WTC11 (cell line): ENCODE measurements at regions not wholly inside any gene's neighbourhood (a gene's known extent, or its start where the extent isn't known, plus 50 kb on each side); places are given as distances from the start of the nearest gene placed in this dataset.

ENCODE experiments used
- ATAC-seq: fragments of 200-7000 bp; cut with Tn5 transposase; 2 replicates; pipeline ENCODE4 v1.10.0; 2021; ENCODE audit warnings: mild to moderate bottlenecking, moderate library complexity
- CTCF ChIA-PET: fragments of 300-600 bp; sonication (Branson Sonifier 250); formaldehyde crosslinking; loops from one replicate; lab custom pipeline; 2021; ENCODE audit warnings: antibody characterized with exemption; lab: Charles Lee
- POLR2A ChIA-PET: fragments of 350-600 bp; sonication (Branson Sonifier 250); formaldehyde crosslinking; loops from one replicate; lab custom pipeline; 2021; ENCODE audit warnings: antibody characterized with exemption; lab: Charles Lee
- DNase-seq: peaks from one replicate; pipeline ENCODE4 v3.0.0; 2021; ENCODE audit warnings: low spot score
- H3K27ac Mint-ChIP-seq: 2 replicates; pipeline ENCODE4 v1.8.0; 2021; ENCODE audit warnings: mixed read lengths
- H3K27me3 Mint-ChIP-seq: 2 replicates; pipeline ENCODE4 v1.8.0; 2021; ENCODE audit warnings: low read depth, mild to moderate bottlenecking, moderate library complexity, mixed read lengths
- H3K36me3 Mint-ChIP-seq: 2 replicates; pipeline ENCODE4 v1.8.0; 2021; ENCODE audit warnings: mixed read lengths
- H3K4me1 Mint-ChIP-seq: 2 replicates; pipeline ENCODE4 v1.8.0; 2022; ENCODE audit warnings: mixed read lengths
- H3K4me3 Mint-ChIP-seq: 2 replicates; pipeline ENCODE4 v1.8.0; 2021; ENCODE audit warnings: mild to moderate bottlenecking, moderate library complexity, mixed read lengths
- H3K9me3 Mint-ChIP-seq: 2 replicates; pipeline ENCODE4 v1.8.0; 2021; ENCODE audit warnings: mixed read lengths
- ESRRA ChIP-seq: sonication (generic); formaldehyde crosslinking; IDR thresholded peaks from 2 replicates; pipeline ENCODE4 v1.8.1; 2022; ENCODE audit warnings: mild to moderate bottlenecking, missing genetic modification reagents, borderline replicate concordance
- IRF2 ChIP-seq: sonication (generic); formaldehyde crosslinking; IDR thresholded peaks from 2 replicates; pipeline ENCODE4 v1.8.0; 2022; ENCODE audit warnings: low read depth, missing genetic modification reagents, borderline replicate concordance
- JAZF1 ChIP-seq: fragments of 250-450 bp; sonication (Bioruptor Pico); IDR thresholded peaks from 2 replicates; pipeline ENCODE4 v1.9.0; 2021; ENCODE audit warnings: moderate library complexity, mild to moderate bottlenecking, inconsistent platforms
- NFATC4 ChIP-seq: fragments of 250-450 bp; sonication (Bioruptor Pico); IDR thresholded peaks from 2 replicates; pipeline ENCODE4 v1.9.0; 2021; ENCODE audit warnings: mild to moderate bottlenecking
- NR2C2 ChIP-seq: sonication (generic); formaldehyde crosslinking; IDR thresholded peaks from 2 replicates; pipeline ENCODE4 v1.8.0; 2022; ENCODE audit warnings: mild to moderate bottlenecking, missing genetic modification reagents
- NR3C1 ChIP-seq: sonication (generic); formaldehyde crosslinking; conservative IDR thresholded peaks from 2 replicates; pipeline ENCODE4 v1.8.1; 2023; ENCODE audit warnings: low read depth, mild to moderate bottlenecking, missing genetic modification reagents
- TP53 ChIP-seq: sonication (generic); formaldehyde crosslinking; IDR thresholded peaks from 2 replicates; pipeline ENCODE4 v1.8.1; 2023; ENCODE audit warnings: mild to moderate bottlenecking, missing genetic modification reagents
- ZNF263 ChIP-seq: sonication (generic); formaldehyde crosslinking; IDR thresholded peaks from 2 replicates; pipeline ENCODE4 v1.8.1; 2022; ENCODE audit warnings: low read depth, mild to moderate bottlenecking, moderate library complexity, missing genetic modification reagents
- ZNF396 ChIP-seq: fragments of 250-450 bp; sonication (Bioruptor Pico); IDR thresholded peaks from 2 replicates; pipeline ENCODE4 v1.8.0; 2021; ENCODE audit warnings: mild to moderate bottlenecking, moderate library complexity, borderline replicate concordance
- TF ChIP-seq, protein P1 (sequence below): sonication (generic); formaldehyde crosslinking; IDR thresholded peaks from 2 replicates; pipeline ENCODE4 v1.8.1; 2023; ENCODE audit warnings: mild to moderate bottlenecking, missing genetic modification reagents, moderate library complexity
- TF ChIP-seq, protein P2 (sequence below): sonication (generic); formaldehyde crosslinking; IDR thresholded peaks from 2 replicates; pipeline ENCODE4 v1.8.0; 2022; ENCODE audit warnings: missing genetic modification reagents
- TF ChIP-seq, protein P3 (sequence below): sonication (generic); formaldehyde crosslinking; IDR thresholded peaks from 2 replicates; pipeline ENCODE4 v1.8.0; 2023; ENCODE audit warnings: mild to moderate bottlenecking, missing genetic modification reagents
- TF ChIP-seq, protein P4 (sequence below): sonication (generic); formaldehyde crosslinking; IDR thresholded peaks from 2 replicates; pipeline ENCODE4 v1.8.1; 2022; ENCODE audit warnings: mild to moderate bottlenecking, missing genetic modification reagents, moderate library complexity, borderline replicate concordance
- TF ChIP-seq, protein P5 (sequence below): sonication (generic); formaldehyde crosslinking; IDR thresholded peaks from 2 replicates; pipeline ENCODE4 v1.8.0; 2022; ENCODE audit warnings: mild to moderate bottlenecking, missing genetic modification reagents
- TF ChIP-seq, protein P6 (sequence below): fragments of 250-450 bp; sonication (Bioruptor Pico); IDR thresholded peaks from 2 replicates; pipeline ENCODE4 v1.8.0; 2021; ENCODE audit warnings: mild to moderate bottlenecking
- TF ChIP-seq, protein P7 (sequence below): sonication (generic); formaldehyde crosslinking; IDR thresholded peaks from 2 replicates; pipeline ENCODE4 v1.8.1; 2023; ENCODE audit warnings: mild to moderate bottlenecking, missing genetic modification reagents, borderline replicate concordance
- TF ChIP-seq, protein P8 (sequence below): sonication (generic); formaldehyde crosslinking; IDR thresholded peaks from 2 replicates; pipeline ENCODE4 v1.8.1; 2022; ENCODE audit warnings: low read depth, missing genetic modification reagents, borderline replicate concordance

DNA sequence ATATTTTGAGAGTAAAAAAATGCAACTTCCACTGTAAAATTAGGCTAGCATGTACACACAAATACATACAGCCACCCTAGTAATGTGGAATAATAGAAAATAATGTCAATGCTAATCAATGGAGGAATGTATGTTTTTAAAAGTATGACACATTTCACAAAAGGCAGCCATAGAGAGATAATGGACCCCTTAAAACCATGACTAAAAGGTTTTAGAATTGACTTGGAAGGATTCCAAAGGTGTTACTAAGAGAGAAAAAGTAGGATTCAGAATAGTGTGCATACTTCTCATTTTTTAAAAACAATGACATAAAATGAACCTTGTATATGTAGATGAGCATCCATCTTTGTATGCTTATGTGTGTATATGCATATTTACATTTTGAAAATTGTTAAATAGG lies 597.9 kb upstream of the PCDH9 start:
- no peak overlapping the region for H3K27ac Mint-ChIP-seq
- ChIA-PET POLR2A (no interaction called here), CTCF (no interaction called here)
- no peaks in the 10 kb centered on the region for H3K27me3 Mint-ChIP-seq
- H3K9me3 Mint-ChIP-seq = peaks cover 5% of the 10 kb centered on the region; the same call in 1 of the 2 replicates
- no peak for TF ChIP-seq JAZF1 (CRISPR knock-in tag)
- TF ChIP-seq ZNF263 (CRISPR knock-in tag) = no peak
- TF ChIP-seq ESRRA (CRISPR knock-in tag) = no peak
- TF ChIP-seq, protein P1, sequence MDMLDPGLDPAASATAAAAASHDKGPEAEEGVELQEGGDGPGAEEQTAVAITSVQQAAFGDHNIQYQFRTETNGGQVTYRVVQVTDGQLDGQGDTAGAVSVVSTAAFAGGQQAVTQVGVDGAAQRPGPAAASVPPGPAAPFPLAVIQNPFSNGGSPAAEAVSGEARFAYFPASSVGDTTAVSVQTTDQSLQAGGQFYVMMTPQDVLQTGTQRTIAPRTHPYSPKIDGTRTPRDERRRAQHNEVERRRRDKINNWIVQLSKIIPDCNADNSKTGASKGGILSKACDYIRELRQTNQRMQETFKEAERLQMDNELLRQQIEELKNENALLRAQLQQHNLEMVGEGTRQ (CRISPR knock-in tag) = no peak
- TF ChIP-seq IRF2 (CRISPR knock-in tag) = no peak
- TF ChIP-seq NR2C2 = no peak
- TF ChIP-seq, protein P2, sequence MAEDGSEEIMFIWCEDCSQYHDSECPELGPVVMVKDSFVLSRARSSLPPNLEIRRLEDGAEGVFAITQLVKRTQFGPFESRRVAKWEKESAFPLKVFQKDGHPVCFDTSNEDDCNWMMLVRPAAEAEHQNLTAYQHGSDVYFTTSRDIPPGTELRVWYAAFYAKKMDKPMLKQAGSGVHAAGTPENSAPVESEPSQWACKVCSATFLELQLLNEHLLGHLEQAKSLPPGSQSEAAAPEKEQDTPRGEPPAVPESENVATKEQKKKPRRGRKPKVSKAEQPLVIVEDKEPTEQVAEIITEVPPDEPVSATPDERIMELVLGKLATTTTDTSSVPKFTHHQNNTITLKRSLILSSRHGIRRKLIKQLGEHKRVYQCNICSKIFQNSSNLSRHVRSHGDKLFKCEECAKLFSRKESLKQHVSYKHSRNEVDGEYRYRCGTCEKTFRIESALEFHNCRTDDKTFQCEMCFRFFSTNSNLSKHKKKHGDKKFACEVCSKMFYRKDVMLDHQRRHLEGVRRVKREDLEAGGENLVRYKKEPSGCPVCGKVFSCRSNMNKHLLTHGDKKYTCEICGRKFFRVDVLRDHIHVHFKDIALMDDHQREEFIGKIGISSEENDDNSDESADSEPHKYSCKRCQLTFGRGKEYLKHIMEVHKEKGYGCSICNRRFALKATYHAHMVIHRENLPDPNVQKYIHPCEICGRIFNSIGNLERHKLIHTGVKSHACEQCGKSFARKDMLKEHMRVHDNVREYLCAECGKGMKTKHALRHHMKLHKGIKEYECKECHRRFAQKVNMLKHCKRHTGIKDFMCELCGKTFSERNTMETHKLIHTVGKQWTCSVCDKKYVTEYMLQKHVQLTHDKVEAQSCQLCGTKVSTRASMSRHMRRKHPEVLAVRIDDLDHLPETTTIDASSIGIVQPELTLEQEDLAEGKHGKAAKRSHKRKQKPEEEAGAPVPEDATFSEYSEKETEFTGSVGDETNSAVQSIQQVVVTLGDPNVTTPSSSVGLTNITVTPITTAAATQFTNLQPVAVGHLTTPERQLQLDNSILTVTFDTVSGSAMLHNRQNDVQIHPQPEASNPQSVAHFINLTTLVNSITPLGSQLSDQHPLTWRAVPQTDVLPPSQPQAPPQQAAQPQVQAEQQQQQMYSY (CRISPR knock-in tag) = no peak
- no peak for TF ChIP-seq NFATC4 (CRISPR knock-in tag)
- TF ChIP-seq, protein P3, sequence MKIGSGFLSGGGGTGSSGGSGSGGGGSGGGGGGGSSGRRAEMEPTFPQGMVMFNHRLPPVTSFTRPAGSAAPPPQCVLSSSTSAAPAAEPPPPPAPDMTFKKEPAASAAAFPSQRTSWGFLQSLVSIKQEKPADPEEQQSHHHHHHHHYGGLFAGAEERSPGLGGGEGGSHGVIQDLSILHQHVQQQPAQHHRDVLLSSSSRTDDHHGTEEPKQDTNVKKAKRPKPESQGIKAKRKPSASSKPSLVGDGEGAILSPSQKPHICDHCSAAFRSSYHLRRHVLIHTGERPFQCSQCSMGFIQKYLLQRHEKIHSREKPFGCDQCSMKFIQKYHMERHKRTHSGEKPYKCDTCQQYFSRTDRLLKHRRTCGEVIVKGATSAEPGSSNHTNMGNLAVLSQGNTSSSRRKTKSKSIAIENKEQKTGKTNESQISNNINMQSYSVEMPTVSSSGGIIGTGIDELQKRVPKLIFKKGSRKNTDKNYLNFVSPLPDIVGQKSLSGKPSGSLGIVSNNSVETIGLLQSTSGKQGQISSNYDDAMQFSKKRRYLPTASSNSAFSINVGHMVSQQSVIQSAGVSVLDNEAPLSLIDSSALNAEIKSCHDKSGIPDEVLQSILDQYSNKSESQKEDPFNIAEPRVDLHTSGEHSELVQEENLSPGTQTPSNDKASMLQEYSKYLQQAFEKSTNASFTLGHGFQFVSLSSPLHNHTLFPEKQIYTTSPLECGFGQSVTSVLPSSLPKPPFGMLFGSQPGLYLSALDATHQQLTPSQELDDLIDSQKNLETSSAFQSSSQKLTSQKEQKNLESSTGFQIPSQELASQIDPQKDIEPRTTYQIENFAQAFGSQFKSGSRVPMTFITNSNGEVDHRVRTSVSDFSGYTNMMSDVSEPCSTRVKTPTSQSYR (CRISPR knock-in tag) = no peak
- TF ChIP-seq, protein P4, sequence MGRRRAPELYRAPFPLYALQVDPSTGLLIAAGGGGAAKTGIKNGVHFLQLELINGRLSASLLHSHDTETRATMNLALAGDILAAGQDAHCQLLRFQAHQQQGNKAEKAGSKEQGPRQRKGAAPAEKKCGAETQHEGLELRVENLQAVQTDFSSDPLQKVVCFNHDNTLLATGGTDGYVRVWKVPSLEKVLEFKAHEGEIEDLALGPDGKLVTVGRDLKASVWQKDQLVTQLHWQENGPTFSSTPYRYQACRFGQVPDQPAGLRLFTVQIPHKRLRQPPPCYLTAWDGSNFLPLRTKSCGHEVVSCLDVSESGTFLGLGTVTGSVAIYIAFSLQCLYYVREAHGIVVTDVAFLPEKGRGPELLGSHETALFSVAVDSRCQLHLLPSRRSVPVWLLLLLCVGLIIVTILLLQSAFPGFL (CRISPR knock-in tag) = no peak
- TF ChIP-seq TP53 (CRISPR knock-in tag) = no peak
- TF ChIP-seq ZNF396 (CRISPR knock-in tag) = no peak
- no peak for TF ChIP-seq NR3C1 (CRISPR knock-in tag)
- H3K4me1 Mint-ChIP-seq = 0 out of 2 replicates have a peak, but pooled peaks cover 4% of the 10 kb centered on the region
- no peaks in the 10 kb centered on the region for H3K36me3 Mint-ChIP-seq
- H3K4me3 Mint-ChIP-seq = no peak overlapping the region
- DNase-seq = no peak
- no peak for ATAC-seq

DNA sequence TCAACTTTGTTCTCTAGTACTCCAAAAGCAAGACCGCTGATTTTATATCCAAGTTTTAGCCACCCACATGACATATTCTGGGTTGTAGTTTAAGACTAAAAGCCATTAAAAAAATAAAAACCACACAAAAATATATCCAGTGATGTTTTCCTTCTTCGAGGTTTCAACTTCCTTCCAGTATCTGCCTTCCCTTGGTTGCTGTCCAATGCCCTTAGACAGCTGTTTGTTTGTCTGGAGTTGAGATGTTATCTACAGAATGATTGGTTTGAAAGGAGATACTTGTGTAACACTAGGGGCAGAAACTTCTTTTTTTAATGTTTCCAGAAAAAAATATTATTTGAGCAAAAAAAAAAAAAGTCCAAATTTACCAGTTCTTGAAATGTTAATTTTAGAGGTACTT lies 591.5 kb upstream of the PCDH9 start:
- ATAC-seq (no peak), DNase-seq (no peak)
- Mint-ChIP-seq H3K4me3 (no peak overlapping the region), H3K36me3 (no peaks in the 10 kb centered on the region), H3K27me3 (no peaks in the 10 kb centered on the region), H3K27ac (no peak overlapping the region), H3K4me1 (no peaks in the 10 kb centered on the region), H3K9me3 (peaks cover 2% of the 10 kb centered on the region; the same call in 1 of the 2 replicates)
- CTCF ChIA-PET = no interaction called here
- POLR2A ChIA-PET = no interaction called here
- TF ChIP-seq, protein P5, sequence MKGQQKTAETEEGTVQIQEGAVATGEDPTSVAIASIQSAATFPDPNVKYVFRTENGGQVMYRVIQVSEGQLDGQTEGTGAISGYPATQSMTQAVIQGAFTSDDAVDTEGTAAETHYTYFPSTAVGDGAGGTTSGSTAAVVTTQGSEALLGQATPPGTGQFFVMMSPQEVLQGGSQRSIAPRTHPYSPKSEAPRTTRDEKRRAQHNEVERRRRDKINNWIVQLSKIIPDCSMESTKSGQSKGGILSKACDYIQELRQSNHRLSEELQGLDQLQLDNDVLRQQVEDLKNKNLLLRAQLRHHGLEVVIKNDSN (CRISPR knock-in tag) = no peak
- TF ChIP-seq ZNF396 (CRISPR knock-in tag) = no peak
- TF ChIP-seq, protein P6, sequence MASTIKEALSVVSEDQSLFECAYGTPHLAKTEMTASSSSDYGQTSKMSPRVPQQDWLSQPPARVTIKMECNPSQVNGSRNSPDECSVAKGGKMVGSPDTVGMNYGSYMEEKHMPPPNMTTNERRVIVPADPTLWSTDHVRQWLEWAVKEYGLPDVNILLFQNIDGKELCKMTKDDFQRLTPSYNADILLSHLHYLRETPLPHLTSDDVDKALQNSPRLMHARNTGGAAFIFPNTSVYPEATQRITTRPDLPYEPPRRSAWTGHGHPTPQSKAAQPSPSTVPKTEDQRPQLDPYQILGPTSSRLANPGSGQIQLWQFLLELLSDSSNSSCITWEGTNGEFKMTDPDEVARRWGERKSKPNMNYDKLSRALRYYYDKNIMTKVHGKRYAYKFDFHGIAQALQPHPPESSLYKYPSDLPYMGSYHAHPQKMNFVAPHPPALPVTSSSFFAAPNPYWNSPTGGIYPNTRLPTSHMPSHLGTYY = no peak
- TF ChIP-seq, protein P7, sequence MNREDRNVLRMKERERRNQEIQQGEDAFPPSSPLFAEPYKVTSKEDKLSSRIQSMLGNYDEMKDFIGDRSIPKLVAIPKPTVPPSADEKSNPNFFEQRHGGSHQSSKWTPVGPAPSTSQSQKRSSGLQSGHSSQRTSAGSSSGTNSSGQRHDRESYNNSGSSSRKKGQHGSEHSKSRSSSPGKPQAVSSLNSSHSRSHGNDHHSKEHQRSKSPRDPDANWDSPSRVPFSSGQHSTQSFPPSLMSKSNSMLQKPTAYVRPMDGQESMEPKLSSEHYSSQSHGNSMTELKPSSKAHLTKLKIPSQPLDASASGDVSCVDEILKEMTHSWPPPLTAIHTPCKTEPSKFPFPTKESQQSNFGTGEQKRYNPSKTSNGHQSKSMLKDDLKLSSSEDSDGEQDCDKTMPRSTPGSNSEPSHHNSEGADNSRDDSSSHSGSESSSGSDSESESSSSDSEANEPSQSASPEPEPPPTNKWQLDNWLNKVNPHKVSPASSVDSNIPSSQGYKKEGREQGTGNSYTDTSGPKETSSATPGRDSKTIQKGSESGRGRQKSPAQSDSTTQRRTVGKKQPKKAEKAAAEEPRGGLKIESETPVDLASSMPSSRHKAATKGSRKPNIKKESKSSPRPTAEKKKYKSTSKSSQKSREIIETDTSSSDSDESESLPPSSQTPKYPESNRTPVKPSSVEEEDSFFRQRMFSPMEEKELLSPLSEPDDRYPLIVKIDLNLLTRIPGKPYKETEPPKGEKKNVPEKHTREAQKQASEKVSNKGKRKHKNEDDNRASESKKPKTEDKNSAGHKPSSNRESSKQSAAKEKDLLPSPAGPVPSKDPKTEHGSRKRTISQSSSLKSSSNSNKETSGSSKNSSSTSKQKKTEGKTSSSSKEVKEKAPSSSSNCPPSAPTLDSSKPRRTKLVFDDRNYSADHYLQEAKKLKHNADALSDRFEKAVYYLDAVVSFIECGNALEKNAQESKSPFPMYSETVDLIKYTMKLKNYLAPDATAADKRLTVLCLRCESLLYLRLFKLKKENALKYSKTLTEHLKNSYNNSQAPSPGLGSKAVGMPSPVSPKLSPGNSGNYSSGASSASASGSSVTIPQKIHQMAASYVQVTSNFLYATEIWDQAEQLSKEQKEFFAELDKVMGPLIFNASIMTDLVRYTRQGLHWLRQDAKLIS = no peak
- TF ChIP-seq NR3C1 (CRISPR knock-in tag) = no peak
- no peak for TF ChIP-seq TP53 (CRISPR knock-in tag)
- TF ChIP-seq, protein P8, sequence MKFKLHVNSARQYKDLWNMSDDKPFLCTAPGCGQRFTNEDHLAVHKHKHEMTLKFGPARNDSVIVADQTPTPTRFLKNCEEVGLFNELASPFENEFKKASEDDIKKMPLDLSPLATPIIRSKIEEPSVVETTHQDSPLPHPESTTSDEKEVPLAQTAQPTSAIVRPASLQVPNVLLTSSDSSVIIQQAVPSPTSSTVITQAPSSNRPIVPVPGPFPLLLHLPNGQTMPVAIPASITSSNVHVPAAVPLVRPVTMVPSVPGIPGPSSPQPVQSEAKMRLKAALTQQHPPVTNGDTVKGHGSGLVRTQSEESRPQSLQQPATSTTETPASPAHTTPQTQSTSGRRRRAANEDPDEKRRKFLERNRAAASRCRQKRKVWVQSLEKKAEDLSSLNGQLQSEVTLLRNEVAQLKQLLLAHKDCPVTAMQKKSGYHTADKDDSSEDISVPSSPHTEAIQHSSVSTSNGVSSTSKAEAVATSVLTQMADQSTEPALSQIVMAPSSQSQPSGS (CRISPR knock-in tag) = no peak
